Activated CD8-positive, alpha-beta memory T cell treated with anti-CD3 and anti-CD28 coated beads, Interleukin-2, amount 50 U/mL, for 1 hour (primary cell): ENCODE measurements at regions not wholly inside any gene's neighbourhood (a gene's known extent, or its start where the extent isn't known, plus 50 kb on each side); places are given as distances from the start of the nearest gene placed in this dataset.

ENCODE experiments used
- DNase-seq: peaks from one replicate; pipeline ENCODE4 v3.0.0-alpha.2; 2020; ENCODE audit errors: extremely low read depth

GRCh38 chr1:213643360-213643759, 344.4 kb upstream of the PROX1 start:
- DNase-seq, result no peak

- DNase-seq, result no peak
Measured at GRCh38 chr1:213647864-213648650, 339.7 kb upstream of the PROX1 start.

- DNase-seq, result no peak
Measured at GRCh38 chr1:213649373-213649772, 338.4 kb upstream of the PROX1 start.

- DNase-seq, result no peak
Measured at GRCh38 chr1:213650603-213651002, 337.2 kb upstream of the PROX1 start.

GRCh38 chr1:213651077-213651476, 336.7 kb upstream of the PROX1 start:
- DNase-seq, result no peak

- DNase-seq, result no peak
Measured at GRCh38 chr1:213652109-213652508, 335.7 kb upstream of the PROX1 start.

- no peak for DNase-seq
Measured at GRCh38 chr1:213656039-213656438, 331.7 kb upstream of the PROX1 start.

- no peak for DNase-seq
Measured at GRCh38 chr1:213656503-213656902, 331.3 kb upstream of the PROX1 start.

GRCh38 chr1:213657013-213657412, 330.8 kb upstream of the PROX1 start:
- DNase-seq, result no peak

- no peak for DNase-seq
Measured at GRCh38 chr1:213657879-213658278, 329.9 kb upstream of the PROX1 start.

GRCh38 chr1:213658457-213658856, 329.3 kb upstream of the PROX1 start:
- DNase-seq, result no peak

GRCh38 chr1:213659580-213660547, 327.9 kb upstream of the PROX1 start:
- no peak for DNase-seq

- DNase-seq, result no peak
Measured at GRCh38 chr1:213661302-213661701, 326.5 kb upstream of the PROX1 start.

GRCh38 chr1:213666113-213666512, 321.7 kb upstream of the PROX1 start:
- no peak for DNase-seq

- DNase-seq, result no peak
Measured at GRCh38 chr1:213666922-213667321, 320.9 kb upstream of the PROX1 start.

GRCh38 chr1:213669512-213669911, 318.3 kb upstream of the PROX1 start:
- no peak for DNase-seq

- DNase-seq, result no peak
Measured at GRCh38 chr1:213669964-213670691, 317.6 kb upstream of the PROX1 start.

GRCh38 chr1:213670692-213671023, 317.1 kb upstream of the PROX1 start:
- DNase-seq, result no peak

- DNase-seq, result no peak
Measured at GRCh38 chr1:213675043-213675442, 312.7 kb upstream of the PROX1 start.

GRCh38 chr1:213676736-213677135, 311.0 kb upstream of the PROX1 start:
- no peak for DNase-seq

GRCh38 chr1:213678348-213678747, 309.4 kb upstream of the PROX1 start:
- no peak for DNase-seq

- no peak for DNase-seq
Measured at GRCh38 chr1:213678753-213679152, 309.0 kb upstream of the PROX1 start.
